ENCODE measurements at regions not wholly inside any gene's neighbourhood (a gene's known extent, or its start where the extent isn't known, plus 50 kb on each side); places are given as distances from the start of the nearest gene placed in this dataset.

DNA sequence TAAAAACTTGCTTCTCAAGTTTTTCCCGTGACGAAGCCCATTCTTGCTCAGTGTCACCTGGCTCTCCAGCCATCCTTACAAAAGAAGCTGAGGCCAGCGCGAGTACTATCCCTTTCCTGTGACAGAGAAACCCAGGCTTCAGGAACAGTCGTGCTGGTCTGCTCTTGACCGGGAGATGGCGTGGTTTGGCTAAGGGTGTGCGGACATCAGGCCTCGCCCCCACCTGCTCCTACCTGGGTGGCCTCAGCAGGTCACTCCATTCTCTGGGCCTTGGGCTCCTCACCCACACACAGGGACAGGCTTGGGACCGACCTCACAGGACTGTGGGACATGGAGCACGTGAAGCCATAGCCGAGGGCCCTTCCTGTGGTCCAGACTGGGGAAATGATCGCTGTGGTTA lies 75.2 kb upstream of the CIBAR2 start:
- DNase-seq (ENCODE audit: low read depth in 1 of 2, low spot score in 1 of 2), result no peak

- DNase-seq (ENCODE audit: low read depth in 1 of 2, low spot score in 1 of 2), result no peak
Observed at GRCh38 chr16:85187886-85188285, 75.6 kb upstream of the CIBAR2 start.

GRCh38 chr16:85188822-85189672 lies 76.8 kb upstream of the CIBAR2 start:
- no peak for DNase-seq (ENCODE audit: low read depth in 1 of 2, low spot score in 1 of 2)

DNA sequence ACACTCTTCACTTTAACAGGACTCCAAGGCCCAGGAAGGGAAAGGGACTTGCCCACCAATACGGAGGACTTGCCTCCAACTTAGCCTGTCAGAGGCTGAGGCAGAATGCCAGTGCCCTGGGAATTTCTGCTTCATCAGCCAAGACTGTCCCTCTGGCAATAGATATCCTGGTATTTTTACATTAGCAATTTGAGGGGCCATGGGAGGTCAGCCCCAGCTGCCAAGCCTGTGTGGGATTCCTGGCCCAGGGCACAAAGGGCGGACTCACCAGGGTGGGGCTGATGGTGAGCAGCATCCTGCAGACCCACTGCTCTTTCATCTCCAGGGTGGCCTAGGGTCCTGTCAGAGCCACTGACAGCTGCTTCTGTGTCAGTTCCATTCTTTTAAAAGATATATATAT lies 78.3 kb upstream of the CIBAR2 start:
- no peak for DNase-seq (ENCODE audit: low read depth in 1 of 2, low spot score in 1 of 2)

GRCh38 chr16:85191341-85191965 lies 79.2 kb upstream of the CIBAR2 start:
- DNase-seq (ENCODE audit: low read depth in 1 of 2, low spot score in 1 of 2), result no peak

DNA sequence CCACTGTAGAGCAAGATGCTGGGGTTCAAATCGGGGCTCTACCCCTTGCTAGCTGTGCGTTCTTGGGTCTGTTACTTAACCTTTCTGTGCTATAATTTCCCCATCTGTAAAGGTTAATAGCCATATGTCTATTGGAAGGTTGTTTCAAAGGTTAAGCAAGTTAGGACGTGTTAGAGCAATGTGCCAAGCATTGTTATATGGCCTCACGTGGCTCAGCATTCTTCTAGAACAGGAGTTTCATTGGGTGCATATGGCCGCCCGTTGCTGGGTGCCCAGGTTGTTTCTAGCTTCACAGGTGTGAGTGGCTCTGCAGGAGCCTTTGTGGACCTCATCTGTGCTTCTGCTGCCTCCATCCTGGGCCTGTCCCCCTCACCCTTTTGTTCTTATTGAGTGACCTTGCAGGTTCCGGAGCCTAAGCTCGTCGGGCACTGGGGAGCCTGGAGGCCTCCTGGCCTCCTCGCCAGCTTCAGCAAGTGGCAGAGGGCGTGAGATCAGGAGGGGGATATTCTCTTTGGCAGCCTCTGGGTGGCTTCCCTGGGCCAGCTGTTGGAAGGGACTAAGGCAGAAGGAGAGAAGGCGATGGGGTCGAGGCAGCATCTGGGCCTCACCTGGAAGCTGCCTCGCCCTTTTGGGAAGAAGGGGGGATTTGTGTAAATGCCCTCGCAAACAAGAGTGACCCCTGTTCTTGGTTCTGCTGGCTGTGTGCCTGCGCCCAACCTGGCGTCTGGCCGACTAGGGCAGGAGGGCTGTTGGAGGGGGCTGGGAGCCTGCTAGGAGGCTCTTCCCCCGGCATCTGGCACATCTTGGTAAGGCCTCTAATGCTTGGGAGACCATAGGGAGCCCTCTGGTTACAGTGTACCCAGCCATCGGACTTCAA lies 80.2 kb upstream of the CIBAR2 start:
- DNase-seq (ENCODE audit: low read depth in 1 of 2, low spot score in 1 of 2), result no peak

DNA sequence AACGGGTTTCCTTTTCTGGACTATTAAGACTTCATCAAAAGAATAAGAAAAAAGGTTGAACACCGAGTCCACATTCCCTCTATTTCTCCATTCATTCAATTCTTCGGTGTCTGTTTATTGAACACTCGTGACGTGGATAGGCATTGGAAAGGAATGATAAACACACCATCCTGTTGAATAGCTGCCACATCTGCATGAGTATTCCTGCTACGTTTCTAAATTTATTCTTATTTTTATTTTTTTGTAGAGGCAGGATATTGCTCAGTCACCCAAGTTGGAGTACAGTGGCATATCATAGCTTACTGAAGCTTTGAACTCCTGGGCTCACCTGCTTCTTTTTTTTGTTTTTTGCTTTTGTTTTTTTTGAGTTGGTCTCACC lies 80.8 kb upstream of the CIBAR2 start:
- no peak for DNase-seq (ENCODE audit: low read depth in 1 of 2, low spot score in 1 of 2)

DNA sequence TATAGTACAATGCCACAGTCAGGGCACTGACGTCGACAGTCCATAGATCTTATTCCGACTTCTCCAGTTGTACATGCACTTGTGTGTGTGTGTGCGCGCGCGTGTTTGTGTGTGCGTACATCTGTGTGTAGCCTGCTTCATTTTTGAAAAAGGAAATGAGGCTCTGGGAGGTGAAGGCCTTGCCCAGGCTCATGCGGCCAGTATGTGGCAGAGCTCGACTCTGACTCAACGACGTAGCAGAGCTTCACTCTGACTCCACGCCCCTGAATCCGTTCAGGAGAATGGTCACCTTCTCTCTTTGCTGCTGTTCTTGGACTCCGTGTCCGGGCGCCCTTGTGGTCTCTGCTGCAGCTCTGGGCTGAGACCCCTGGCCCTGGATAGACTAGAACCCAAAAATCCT lies 81.6 kb upstream of the CIBAR2 start:
- DNase-seq (ENCODE audit: low read depth in 1 of 2, low spot score in 1 of 2), result no peak

- no peak for DNase-seq (ENCODE audit: low read depth in 1 of 2, low spot score in 1 of 2)
Observed at GRCh38 chr16:85194307-85195270, 82.3 kb upstream of the CIBAR2 start.

GRCh38 chr16:85195271-85195647 lies 83.0 kb upstream of the CIBAR2 start:
- DNase-seq (ENCODE audit: low read depth in 1 of 2, low spot score in 1 of 2), result no peak

DNA sequence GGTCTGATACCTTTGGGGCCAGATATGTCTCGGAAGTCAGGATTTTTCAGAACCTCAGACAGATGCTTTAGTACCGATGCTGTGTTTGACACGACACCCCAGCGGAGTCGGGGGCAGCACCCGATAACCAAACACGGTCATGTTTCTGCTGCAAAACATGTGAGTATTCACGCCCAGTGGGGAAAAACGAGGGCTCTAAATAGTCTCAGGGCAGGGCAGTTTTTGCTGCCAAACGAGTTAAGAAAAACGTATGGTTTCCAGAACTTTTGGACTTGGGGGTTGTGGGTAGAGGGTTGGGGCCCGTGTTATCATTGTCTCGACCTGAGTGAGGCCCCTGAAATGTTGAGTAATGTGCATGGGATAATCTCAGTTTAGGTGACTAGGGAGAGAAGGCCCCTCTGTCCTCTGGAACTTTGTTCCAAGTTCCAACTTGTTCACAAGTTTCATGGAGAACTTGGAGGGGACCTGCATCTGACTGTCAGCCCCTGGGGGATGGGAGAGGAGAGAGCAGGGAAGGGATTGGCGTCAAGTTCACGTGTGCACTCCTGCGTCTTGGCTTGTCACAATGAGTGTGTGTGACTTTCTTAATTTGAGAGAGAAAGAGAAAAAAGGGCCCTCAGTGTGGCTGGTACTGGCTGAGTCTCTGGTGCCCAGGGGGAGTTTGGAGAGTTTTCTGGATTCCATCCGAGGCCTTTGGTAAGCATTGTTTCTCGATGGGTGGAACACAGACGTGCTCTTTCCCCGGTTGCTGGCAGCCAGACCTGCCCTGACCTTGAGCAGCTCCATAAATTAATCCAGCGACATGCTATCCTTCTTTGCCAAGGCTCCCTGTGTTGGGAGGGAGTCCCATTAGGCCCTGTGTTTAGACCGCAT lies 83.9 kb upstream of the CIBAR2 start:
- no peak for DNase-seq (ENCODE audit: low read depth in 1 of 2, low spot score in 1 of 2)

DNA sequence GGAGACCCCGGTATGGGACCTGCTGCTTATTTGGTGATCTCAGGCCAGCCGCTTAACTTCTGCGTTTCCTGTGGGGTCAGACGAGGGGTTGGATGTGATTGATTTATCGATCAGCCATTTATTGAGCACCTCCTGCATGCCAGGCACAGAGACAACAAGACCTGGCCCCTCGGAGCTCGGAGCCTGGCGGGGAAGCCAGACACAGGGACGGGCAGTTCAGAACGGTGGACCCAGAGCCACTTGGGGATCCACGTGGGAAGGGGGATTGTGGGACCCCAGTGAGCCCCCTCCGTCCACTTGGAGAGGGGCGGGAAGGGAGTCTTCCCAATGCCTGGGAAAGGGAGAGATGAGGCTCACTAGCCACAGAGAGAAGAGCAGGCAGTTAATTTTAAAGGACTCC lies 84.7 kb upstream of the CIBAR2 start:
- DNase-seq (ENCODE audit: low read depth in 1 of 2, low spot score in 1 of 2), result no peak

DNA sequence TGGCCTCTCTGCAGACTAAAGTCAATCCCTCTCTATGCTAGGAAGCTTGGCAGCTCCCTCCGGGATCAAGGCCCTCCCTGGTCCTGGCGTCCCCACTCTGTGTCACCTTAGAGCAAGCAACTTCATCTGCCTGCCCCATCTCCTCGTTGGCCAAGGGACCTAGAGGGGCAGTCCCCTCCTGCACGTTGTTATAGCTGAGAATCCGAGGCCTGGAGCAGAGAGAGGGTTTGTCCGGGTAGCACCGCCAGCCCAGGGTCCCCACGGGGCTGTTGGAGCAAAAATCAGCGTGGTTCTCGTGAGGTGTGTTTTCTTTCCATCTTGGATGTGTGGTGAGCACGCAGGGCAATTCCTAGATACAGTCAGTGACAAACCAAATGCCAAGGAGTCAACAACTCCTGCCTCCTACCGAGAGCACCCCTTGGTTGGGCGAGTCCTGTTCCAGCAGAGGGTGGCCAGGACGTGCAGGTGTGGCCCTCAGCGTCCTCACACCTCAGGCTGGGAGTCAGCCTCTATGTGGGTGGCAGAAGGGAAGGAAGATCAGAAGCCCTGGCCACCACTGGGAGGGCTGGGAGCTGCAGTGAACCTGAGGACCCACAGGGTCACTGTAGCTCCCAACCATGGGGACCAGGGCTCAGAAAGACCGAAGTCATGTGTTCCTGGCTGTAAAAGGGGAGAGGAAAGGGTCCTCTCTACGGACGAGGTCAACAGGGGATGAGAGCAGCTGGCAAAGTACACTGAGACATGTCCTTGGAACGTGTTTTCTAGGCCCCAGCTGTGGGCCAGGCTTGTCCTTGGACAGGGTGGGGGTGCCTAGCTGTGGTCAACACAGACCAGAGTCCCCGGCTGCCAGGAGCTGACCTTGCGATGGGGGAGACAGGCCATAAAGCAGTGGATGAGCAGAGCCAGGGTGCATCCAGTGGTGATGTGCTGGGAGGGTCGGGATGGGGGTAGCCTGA lies 85.6 kb upstream of the CIBAR2 start:
- no peak for DNase-seq (ENCODE audit: low read depth in 1 of 2, low spot score in 1 of 2)

GRCh38 chr16:85199069-85199725 lies 86.9 kb upstream of the CIBAR2 start:
- no peak for DNase-seq (ENCODE audit: low read depth in 1 of 2, low spot score in 1 of 2)

GRCh38 chr16:85199880-85200279 lies 87.6 kb upstream of the CIBAR2 start:
- no peak for DNase-seq (ENCODE audit: low read depth in 1 of 2, low spot score in 1 of 2)

DNA sequence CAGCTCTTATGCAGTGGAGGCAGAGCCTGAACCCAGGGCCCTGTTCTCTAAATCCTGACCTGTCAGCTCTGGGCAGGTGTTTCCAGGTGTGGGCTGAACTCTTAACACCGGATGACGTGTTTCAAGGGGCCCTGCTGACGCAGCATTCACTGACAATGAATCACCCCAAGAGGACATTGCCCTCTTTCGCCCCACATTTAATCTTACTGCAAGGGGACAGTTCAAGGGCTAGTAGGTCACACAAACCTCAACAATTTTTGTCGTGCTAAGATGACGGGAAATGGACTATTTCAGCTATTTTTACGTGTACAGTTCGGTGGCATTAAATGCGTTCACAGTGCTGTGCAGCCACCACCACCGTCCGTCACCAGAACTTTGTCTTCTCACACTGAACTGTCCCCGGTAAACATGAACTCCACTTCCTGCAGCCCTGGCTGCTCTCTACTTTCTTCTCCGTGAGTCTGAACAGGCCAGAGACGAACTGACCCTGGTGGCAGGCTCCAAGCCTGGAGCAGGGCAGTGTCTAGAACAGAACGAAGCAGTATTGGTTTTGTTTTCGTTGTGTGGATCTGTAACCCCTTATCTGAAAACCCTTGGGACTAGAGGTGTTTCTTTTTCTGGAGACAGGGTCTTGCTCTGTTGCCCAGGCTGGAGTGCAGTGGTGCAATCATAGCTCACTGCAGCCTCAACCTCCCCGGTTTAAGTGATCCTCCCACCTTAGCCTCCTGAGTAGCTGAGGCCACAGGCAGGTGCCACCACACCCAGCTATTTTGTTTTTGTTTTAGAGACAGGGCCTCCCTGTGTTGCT lies 88.4 kb upstream of the CIBAR2 start:
- DNase-seq (ENCODE audit: low read depth in 1 of 2, low spot score in 1 of 2), result no peak

DNA sequence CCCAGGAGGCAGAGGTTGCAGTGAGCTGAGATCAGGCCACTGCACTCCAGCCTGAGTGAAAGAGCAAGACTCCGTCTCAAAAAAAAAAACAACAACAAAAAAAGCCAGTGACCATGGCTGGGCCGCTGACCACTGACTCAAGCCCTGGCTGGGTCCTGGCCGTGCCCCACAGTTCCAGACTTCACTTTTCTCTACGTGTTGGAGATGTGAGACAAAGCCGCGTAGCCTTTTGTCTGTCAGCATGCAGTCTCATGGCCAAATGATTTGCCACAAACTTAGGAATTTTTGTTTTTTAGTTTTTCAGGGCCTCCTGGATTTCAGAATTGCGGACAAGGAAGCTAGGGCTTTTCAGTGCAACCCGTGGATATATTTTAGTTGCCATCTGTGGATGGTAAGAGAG lies 89.3 kb upstream of the CIBAR2 start:
- no peak for DNase-seq (ENCODE audit: low read depth in 1 of 2, low spot score in 1 of 2)

Measured in activated T-helper 1 cell treated with anti-CD3 and anti-CD28 coated beads, Interleukin-2, amount 50 U/mL, for 16 hours (primary cell).